ENCODE measurements at regions not wholly inside any gene's neighbourhood (a gene's known extent, or its start where the extent isn't known, plus 50 kb on each side); places are given as distances from the start of the nearest gene placed in this dataset.

DNA sequence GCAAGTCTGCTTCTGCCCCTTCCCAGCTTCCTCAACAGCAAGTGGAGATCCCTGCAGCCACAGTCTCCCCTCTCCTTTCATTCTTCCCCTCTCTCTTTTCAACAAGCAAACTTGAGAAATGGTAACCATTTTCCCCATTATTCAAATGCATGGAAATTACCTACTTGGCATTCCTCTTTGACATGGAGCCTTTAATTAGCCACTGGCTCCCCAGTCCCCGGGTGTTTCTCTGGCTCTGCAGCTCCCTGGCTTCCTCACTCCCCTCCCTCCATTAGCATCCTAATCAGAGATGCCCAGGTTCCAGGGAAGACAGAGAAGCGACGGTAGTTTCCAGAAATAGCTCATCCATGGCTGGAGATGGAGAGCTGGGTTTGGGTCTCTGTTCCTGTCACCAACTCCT lies 116.0 kb downstream of the CCT6B start:
- TF ChIP-seq, protein P1, sequence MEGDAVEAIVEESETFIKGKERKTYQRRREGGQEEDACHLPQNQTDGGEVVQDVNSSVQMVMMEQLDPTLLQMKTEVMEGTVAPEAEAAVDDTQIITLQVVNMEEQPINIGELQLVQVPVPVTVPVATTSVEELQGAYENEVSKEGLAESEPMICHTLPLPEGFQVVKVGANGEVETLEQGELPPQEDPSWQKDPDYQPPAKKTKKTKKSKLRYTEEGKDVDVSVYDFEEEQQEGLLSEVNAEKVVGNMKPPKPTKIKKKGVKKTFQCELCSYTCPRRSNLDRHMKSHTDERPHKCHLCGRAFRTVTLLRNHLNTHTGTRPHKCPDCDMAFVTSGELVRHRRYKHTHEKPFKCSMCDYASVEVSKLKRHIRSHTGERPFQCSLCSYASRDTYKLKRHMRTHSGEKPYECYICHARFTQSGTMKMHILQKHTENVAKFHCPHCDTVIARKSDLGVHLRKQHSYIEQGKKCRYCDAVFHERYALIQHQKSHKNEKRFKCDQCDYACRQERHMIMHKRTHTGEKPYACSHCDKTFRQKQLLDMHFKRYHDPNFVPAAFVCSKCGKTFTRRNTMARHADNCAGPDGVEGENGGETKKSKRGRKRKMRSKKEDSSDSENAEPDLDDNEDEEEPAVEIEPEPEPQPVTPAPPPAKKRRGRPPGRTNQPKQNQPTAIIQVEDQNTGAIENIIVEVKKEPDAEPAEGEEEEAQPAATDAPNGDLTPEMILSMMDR (conservative IDR thresholded peaks at IDR 0.05; ENCODE audit: low read length): no peak
- no peak for DNase-seq (ENCODE audit: low read depth)
- no peak overlapping the region for H3K4me3 ChIP-seq (ENCODE audit: low read length)

DNA sequence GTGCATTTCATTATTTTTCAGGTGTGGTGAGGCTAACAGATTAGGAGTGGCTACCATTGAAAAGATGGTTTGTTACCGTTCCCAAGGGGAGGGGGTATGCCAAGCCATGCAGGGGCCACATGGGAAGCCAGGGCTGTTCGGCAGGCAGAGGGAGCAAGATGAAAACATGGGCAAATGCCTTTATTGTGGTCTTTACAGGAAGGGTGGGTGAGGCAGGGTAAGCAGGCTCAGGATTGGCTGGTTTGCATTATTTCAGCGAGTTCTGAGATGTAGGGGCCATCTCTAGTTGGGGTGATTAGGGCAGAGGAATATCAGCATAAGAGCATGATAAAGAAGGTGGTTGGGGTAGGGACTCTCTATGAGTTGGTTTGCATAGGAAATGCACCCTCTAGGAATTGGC lies 117.6 kb downstream of the CCT6B start:
- TF ChIP-seq, protein P1 (conservative IDR thresholded peaks at IDR 0.05; ENCODE audit: low read length): no peak
- no peak for DNase-seq (ENCODE audit: low read depth)
- H3K4me3 ChIP-seq (ENCODE audit: low read length): no peak overlapping the region

DNA sequence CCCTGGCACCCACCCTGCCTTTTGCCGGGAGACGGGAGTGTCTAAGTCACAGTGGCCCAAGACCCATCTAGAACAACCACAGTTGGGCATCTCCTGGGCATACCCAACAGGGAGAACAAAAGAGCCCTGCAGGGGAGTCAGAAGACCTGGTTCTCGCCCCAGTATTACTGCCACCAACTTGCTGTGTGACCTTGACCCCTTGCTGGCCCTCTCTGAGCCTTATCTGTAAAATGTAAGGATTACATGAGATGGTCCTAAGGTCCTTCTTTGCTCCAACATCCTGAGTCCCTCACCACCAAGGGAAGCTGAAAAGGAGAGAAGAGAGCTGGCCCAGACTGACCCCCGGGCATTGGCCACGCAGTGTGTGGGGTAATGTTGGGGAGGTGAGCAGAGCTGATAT lies 119.0 kb downstream of the CCT6B start:
- no peak overlapping the region for H3K4me3 ChIP-seq (ENCODE audit: low read length)
- no peak for DNase-seq (ENCODE audit: low read depth)
- TF ChIP-seq, protein P1 (conservative IDR thresholded peaks at IDR 0.05; ENCODE audit: low read length): no peak

DNA sequence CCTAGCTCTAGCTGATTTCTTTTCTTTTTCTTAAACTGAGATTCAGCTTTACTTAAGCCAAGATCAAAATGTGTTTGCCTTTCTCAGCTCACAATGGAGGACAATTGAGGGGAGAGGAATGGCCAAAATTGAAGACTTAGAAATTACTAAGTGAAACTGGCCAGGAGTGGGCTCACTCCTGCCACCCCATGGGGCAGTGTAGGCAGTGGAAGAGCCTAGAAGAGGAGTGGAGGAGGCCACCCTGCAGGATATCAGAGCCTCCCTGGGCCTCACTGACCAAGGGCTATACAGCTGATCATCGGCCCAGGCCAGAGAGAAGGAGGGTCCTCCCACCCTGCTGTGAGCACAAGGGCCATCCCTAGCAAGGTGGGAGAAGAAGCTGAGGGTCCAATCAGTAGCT lies 119.8 kb downstream of the CCT6B start:
- no peak overlapping the region for H3K4me3 ChIP-seq (ENCODE audit: low read length)
- DNase-seq (ENCODE audit: low read depth): no peak
- TF ChIP-seq, protein P1 (conservative IDR thresholded peaks at IDR 0.05; ENCODE audit: low read length): no peak

DNA sequence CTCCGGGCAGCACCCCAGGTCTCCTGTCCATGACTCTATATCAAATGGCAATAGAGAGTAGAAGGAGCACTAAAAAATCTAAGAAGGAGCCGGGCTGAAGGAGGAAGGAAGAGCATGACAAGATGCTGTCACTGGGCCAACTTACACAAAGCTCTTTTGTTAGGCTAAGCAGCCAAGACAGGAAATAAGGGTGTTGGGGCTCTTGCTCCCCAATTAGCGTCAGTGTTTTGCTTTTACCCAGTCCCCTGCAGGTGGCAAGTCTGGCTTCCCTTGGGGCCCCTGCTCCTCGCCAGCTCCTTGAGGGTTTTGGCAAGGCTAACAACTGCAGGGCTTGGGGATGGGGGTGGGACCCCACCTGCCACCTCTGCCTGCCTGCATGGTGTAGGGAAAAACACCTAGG lies 120.5 kb downstream of the CCT6B start:
- no peak overlapping the region for H3K4me3 ChIP-seq (ENCODE audit: low read length)
- TF ChIP-seq, protein P1 (conservative IDR thresholded peaks at IDR 0.05; ENCODE audit: low read length): no peak

DNA sequence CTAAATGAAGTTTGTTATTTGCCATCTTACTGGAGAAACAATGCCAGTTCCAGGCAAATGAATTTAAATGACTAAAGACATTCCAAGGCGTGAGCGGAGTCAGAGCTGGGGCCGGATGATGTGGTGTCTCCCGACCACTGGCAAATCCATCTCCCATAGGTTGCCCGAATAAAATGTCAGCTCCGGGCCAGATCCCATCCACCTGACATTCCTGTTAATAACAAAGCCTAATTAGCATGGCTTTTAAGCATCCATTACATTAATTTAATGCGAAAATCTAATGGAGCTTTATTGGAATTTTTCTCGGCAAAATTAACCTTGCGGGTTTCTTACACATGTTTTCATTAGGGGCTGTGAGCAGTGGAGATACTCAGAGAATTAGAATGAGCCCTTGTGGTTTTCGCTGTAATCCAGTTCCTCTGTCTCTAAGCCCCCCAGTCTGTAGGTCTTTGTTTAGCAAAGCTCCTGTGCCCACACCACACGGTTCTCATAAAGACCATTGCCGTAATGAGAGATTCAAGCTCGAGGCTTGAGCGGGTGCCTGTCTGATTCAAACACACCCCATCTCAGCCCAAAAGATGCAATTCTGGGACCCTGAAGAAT lies 123.3 kb downstream of the CCT6B start:
- TF ChIP-seq, protein P1 (conservative IDR thresholded peaks at IDR 0.05; ENCODE audit: low read length): no peak
- H3K4me3 ChIP-seq (ENCODE audit: low read length): no peak overlapping the region
- DNase-seq (ENCODE audit: low read depth): no peak

More for the DNA sequence above, 120.5 kb downstream of the CCT6B start:
- DNase-seq (ENCODE audit: low read depth): no peak

DNA sequence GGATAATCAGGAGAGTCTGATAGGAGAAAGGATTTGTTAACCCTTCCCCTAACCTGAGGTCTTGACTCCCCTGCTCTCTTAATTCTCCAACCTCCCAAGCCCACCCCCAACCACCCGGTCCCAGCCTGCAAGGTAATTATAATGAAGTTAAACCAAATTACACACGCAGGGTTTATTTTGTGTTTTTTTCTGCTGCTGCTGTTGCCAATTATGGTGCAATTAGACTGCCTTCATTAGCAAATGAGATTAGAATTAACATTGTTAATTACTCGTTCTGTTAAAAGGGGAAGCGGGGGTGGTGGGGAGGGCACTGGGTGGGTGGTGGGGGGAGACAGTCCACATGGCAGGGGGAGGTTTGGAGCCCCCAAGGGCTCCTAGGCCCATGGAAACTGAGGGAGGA lies 128.9 kb downstream of the CCT6B start:
- TF ChIP-seq, protein P1 (conservative IDR thresholded peaks at IDR 0.05; ENCODE audit: low read length): no peak
- no peak for DNase-seq (ENCODE audit: low read depth)
- no peak overlapping the region for H3K4me3 ChIP-seq (ENCODE audit: low read length)

Data from AG10803 (cell line).